H9 (cell line): ENCODE measurements at regions not wholly inside any gene's neighbourhood (a gene's known extent, or its start where the extent isn't known, plus 50 kb on each side); places are given as distances from the start of the nearest gene placed in this dataset.

Experiments used
- DNase-seq: peaks from one replicate; pipeline ENCODE4 v3.0.0-alpha.2; 2017
- H2AFZ ChIP-seq: one replicate; pipeline ENCODE4 v1.6.1; 2013; ENCODE audit warnings: mild to moderate bottlenecking, low read length, control low read depth, moderate library complexity
- H2AK5ac ChIP-seq: 2 replicates; pipeline ENCODE4 v1.6.1; 2013; ENCODE audit warnings: low read length, control low read depth, mixed read lengths; ENCODE audit not compliant: insufficient read length
- H2BK120ac ChIP-seq: one replicate; pipeline ENCODE4 v1.6.1; 2013; ENCODE audit warnings: low read depth, mild to moderate bottlenecking, low read length, control low read depth, inconsistent platforms; ENCODE audit not compliant: poor library complexity, severe bottlenecking
- H2BK12ac ChIP-seq: 2 replicates; pipeline ENCODE4 v1.6.1; 2013; ENCODE audit warnings: low read length, control low read depth, mixed read lengths, low read depth; ENCODE audit not compliant: insufficient read length
- H2BK15ac ChIP-seq: 2 replicates; pipeline ENCODE4 v1.6.1; 2013; ENCODE audit warnings: low read depth, low read length, control low read depth
- H2BK20ac ChIP-seq: one replicate; pipeline ENCODE4 v1.6.1; 2013; ENCODE audit warnings: low read depth, mild to moderate bottlenecking, low read length, control low read depth, inconsistent platforms; ENCODE audit not compliant: poor library complexity, severe bottlenecking
- H2BK5ac ChIP-seq: 2 replicates; pipeline ENCODE4 v1.6.1; 2013; ENCODE audit warnings: low read length, control low read depth, mixed read lengths; ENCODE audit not compliant: insufficient read length
- H3K14ac ChIP-seq: 2 replicates; pipeline ENCODE4 v1.6.1; 2013; ENCODE audit warnings: low read length, control low read depth; ENCODE audit not compliant: insufficient read depth
- H3K18ac ChIP-seq: 2 replicates; pipeline ENCODE4 v1.6.1; 2013; ENCODE audit warnings: low read depth, mild to moderate bottlenecking, mixed read lengths, low read length, control low read depth; ENCODE audit not compliant: insufficient read length
- H3K23ac ChIP-seq: 2 replicates; pipeline ENCODE4 v1.6.1; 2013; ENCODE audit warnings: low read length, control low read depth, mixed read lengths, low read depth; ENCODE audit not compliant: insufficient read length
- H3K23me2 ChIP-seq: 2 replicates; pipeline ENCODE4 v1.6.1; 2013; ENCODE audit warnings: low read depth, mild to moderate bottlenecking, mixed read lengths, low read length, control low read depth; ENCODE audit not compliant: insufficient read length, poor library complexity, severe bottlenecking
- H3K27ac ChIP-seq: 2 replicates; pipeline ENCODE4 v1.5.1; 2013; ENCODE audit warnings: low read length, control low read depth, mixed read lengths, low read depth; ENCODE audit not compliant: insufficient read length
- H3K27me3 ChIP-seq: 2 replicates; pipeline ENCODE4 v1.6.1; 2013; ENCODE audit warnings: low read length, control low read depth, inconsistent platforms; ENCODE audit not compliant: insufficient read depth
- H3K4ac ChIP-seq: 2 replicates; pipeline ENCODE4 v1.6.1; 2013; ENCODE audit warnings: low read depth, mild to moderate bottlenecking, control low read depth, inconsistent platforms, low read length, moderate library complexity
- H3K4me1 ChIP-seq: 2 replicates; pipeline ENCODE4 v1.6.1; 2013; ENCODE audit warnings: low read length, control low read depth, inconsistent platforms; ENCODE audit not compliant: insufficient read depth
- H3K4me2 ChIP-seq: 2 replicates; pipeline ENCODE4 v1.6.1; 2013; ENCODE audit warnings: low read length, control low read depth, mixed read lengths; ENCODE audit not compliant: insufficient read length, insufficient read depth
- H3K56ac ChIP-seq: 2 replicates; pipeline ENCODE4 v1.6.1; 2013; ENCODE audit warnings: low read depth, mild to moderate bottlenecking, mixed read lengths, low read length, control low read depth; ENCODE audit not compliant: insufficient read length
- H3K79me1 ChIP-seq: 2 replicates; pipeline ENCODE4 v1.6.1; 2013; ENCODE audit warnings: low read depth, mild to moderate bottlenecking, moderate library complexity, low read length, control low read depth, inconsistent platforms; ENCODE audit not compliant: insufficient read depth, poor library complexity, severe bottlenecking
- H3K79me2 ChIP-seq: 2 replicates; pipeline ENCODE4 v1.6.1; 2013; ENCODE audit warnings: low read length, control low read depth, inconsistent platforms; ENCODE audit not compliant: insufficient read depth
- H3K9ac ChIP-seq: 2 replicates; pipeline ENCODE4 v1.6.1; 2013; ENCODE audit warnings: low read length, control low read depth, mixed read lengths; ENCODE audit not compliant: insufficient read length; ENCODE audit errors: extremely low read depth
- H3K9me3 ChIP-seq: one replicate; pipeline ENCODE4 v1.6.1; 2013; ENCODE audit warnings: low read depth, low read length, inconsistent platforms; ENCODE audit not compliant: control insufficient read depth
- H3T11ph ChIP-seq: one replicate; pipeline ENCODE4 v1.6.1; 2013; ENCODE audit warnings: mild to moderate bottlenecking, low read length, control low read depth, inconsistent platforms
- H4K20me1 ChIP-seq: one replicate; pipeline ENCODE4 v1.6.1; 2013; ENCODE audit not compliant: control insufficient read depth, insufficient read length, insufficient read depth
- H4K5ac ChIP-seq: 2 replicates; pipeline ENCODE4 v1.6.1; 2013; ENCODE audit warnings: low read depth, mild to moderate bottlenecking, mixed read lengths, low read length, control low read depth; ENCODE audit not compliant: insufficient read length
- H4K8ac ChIP-seq: replicated peaks from 2 replicates; pipeline ENCODE4 v1.6.1; 2013; ENCODE audit warnings: low read length, control low read depth, mixed read lengths, low read depth; ENCODE audit not compliant: insufficient read length
- H4K91ac ChIP-seq: 2 replicates; pipeline ENCODE4 v1.6.1; 2013; ENCODE audit warnings: low read depth, mild to moderate bottlenecking, moderate library complexity, mixed read lengths, low read length, control low read depth; ENCODE audit not compliant: insufficient read length
- H3K27ac Mint-ChIP-seq, 3 experiments: 2 replicates in 2 of 3; 3 replicates in 1 of 3; pipeline ENCODE4 v1.8.0; 2020 to 2021; ENCODE audit warnings: mixed read lengths in 3 of 3, mild to moderate bottlenecking in 1 of 3, moderate library complexity in 1 of 3
- H3K27me3 Mint-ChIP-seq: 2 replicates; pipeline ENCODE4 v1.8.0; 2021; ENCODE audit warnings: low read depth, mild to moderate bottlenecking, moderate library complexity, mixed read lengths
- H3K36me3 Mint-ChIP-seq, 3 experiments: 2 replicates in 2 of 3; 3 replicates in 1 of 3; pipeline ENCODE4 v1.8.0; 2020 to 2021; ENCODE audit warnings: low read depth in 3 of 3, mixed read lengths in 3 of 3; ENCODE audit not compliant: insufficient read depth in 1 of 3
- H3K4me1 Mint-ChIP-seq, 2 experiments: 2 replicates each; pipeline ENCODE4 v1.8.0; 2020; ENCODE audit warnings: mixed read lengths in 2 of 2
- H3K4me3 Mint-ChIP-seq, 2 experiments: 2 replicates in 1 of 2; 3 replicates in 1 of 2; pipeline ENCODE4 v1.8.0; 2020 to 2021; ENCODE audit warnings: mild to moderate bottlenecking in 2 of 2, mixed read lengths in 2 of 2, moderate library complexity in 1 of 2
- H3K9me3 Mint-ChIP-seq, 2 experiments: 2 replicates in 1 of 2; 3 replicates in 1 of 2; pipeline ENCODE4 v1.8.0; 2020; ENCODE audit warnings: mild to moderate bottlenecking in 2 of 2, mixed read lengths in 2 of 2, moderate library complexity in 1 of 2
- CTCF ChIP-seq: fragments of 200-600 bp; sonication (generic); conservative IDR thresholded peaks from 3 replicates; pipeline ENCODE4 v1.8.0; 2021; ENCODE audit warnings: antibody characterized with exemption, mild to moderate bottlenecking
- WGBS: extraction: QIAGEN DNeasy Blood & Tissue Kit; methylation state at CpG from one replicate; pipeline ENCODE4 v1.1.7; 2013; ENCODE audit warnings: missing lambda C conversion rate, low lambda C conversion rate, mixed read lengths; ENCODE audit not compliant: insufficient read length; ENCODE audit errors: extremely low coverage; 5-methylcytosine and 5-hydroxymethylcytosine counted together

- Histone ChIP-seq H3T11ph (no peak overlapping the region), H2AFZ (no peak overlapping the region), H3K4ac (no peak overlapping the region), H3K4me1 (peaks cover 10% of the 10 kb centered on the region; the same call in 1 of the 2 replicates), H3K18ac (no peak overlapping the region), H2BK20ac (no peak overlapping the region), H3K79me1 (no peaks in the 10 kb centered on the region), H3K27ac (no peak overlapping the region), H4K91ac (no peak overlapping the region), H2BK120ac (no peak overlapping the region), H4K20me1 (no peaks in the 10 kb centered on the region), H3K27me3 (no peaks in the 10 kb centered on the region), H3K79me2 (no peaks in the 10 kb centered on the region), H2BK5ac (no peak overlapping the region), H4K8ac (no peak overlapping the region), H3K23me2 (peaks cover 4% of the 10 kb centered on the region), H4K5ac (no peak overlapping the region), H3K14ac (no peak overlapping the region), H3K9ac (no peak overlapping the region), H3K23ac (no peak overlapping the region), H2AK5ac (no peak overlapping the region), H3K4me2 (no peak overlapping the region), H2BK12ac (no peak overlapping the region), H3K56ac (no peak overlapping the region), H3K9me3 (no peaks in the 10 kb centered on the region), H2BK15ac (no peak overlapping the region)
- H3K27ac Mint-ChIP-seq = peak overlapping the region; percentile 79 to 97 (median 90); a peak in 5 of 7 replicates
- peaks cover 78 to 80% of the 10 kb centered on the region in 2 experiments for H3K4me1 Mint-ChIP-seq
- H3K36me3 Mint-ChIP-seq = no peaks in the 10 kb centered on the region
- no CpG with 5 or more reads among the region's 1 CpG for WGBS
- H3K27me3 Mint-ChIP-seq = no peaks in the 10 kb centered on the region; the same call in 1 of the 2 replicates
- H3K9me3 Mint-ChIP-seq = no peaks in the 10 kb centered on the region
- DNase-seq = no peak
- no peak overlapping the region for H3K4me3 Mint-ChIP-seq
- TF ChIP-seq CTCF = no peak
Measured at GRCh38 chr1:81310250-81310649, 490.5 kb upstream of the ADGRL2 start.
